Gastroesophageal sphincter (tissue), 3 donors: ENCODE measurements at regions not wholly inside any gene's neighbourhood (a gene's known extent, or its start where the extent isn't known, plus 50 kb on each side); places are given as distances from the start of the nearest gene placed in this dataset.

Experiments used
- CTCF ChIP-seq, 4 experiments: fragments of 200-600 bp in 2 of 4; fragments of 450-650 bp in 2 of 4; sonication (generic) in 1 of 4; IDR thresholded peaks; one replicate each; pipeline ENCODE4 v1.5.1; 2017 to 2019; ENCODE audit warnings: antibody characterized with exemption in 4 of 4, mild to moderate bottlenecking in 2 of 4, moderate library complexity in 2 of 4
- EP300 ChIP-seq: sonication (generic); formaldehyde crosslinking; IDR thresholded peaks from one replicate; pipeline ENCODE4 v1.6.1; 2017; ENCODE audit warnings: antibody characterized with exemption, mild to moderate bottlenecking
- POLR2A ChIP-seq, 2 donors: fragments of 450-650 bp; IDR thresholded peaks; one replicate each; pipeline ENCODE4 v1.6.1; 2017; ENCODE audit warnings: antibody characterized with exemption in 2 of 2, mild to moderate bottlenecking in 2 of 2, moderate library complexity in 1 of 2
- POLR2AphosphoS5 ChIP-seq: sonication (generic); formaldehyde crosslinking; IDR thresholded peaks from one replicate; pipeline ENCODE4 v1.6.1; 2017; ENCODE audit warnings: antibody characterized with exemption

GRCh38 chr13:107069108-107069776, 501.3 kb upstream of the ARGLU1 start:
- no peak for TF ChIP-seq POLR2AphosphoS5
- TF ChIP-seq CTCF (IDR thresholded peaks at IDR 0.05) = no peak
- TF ChIP-seq POLR2A (IDR thresholded peaks at IDR 0.05) = no peak
- TF ChIP-seq EP300 = no peak
